ENCODE measurements at regions not wholly inside any gene's neighbourhood (a gene's known extent, or its start where the extent isn't known, plus 50 kb on each side); places are given as distances from the start of the nearest gene placed in this dataset.

DNA sequence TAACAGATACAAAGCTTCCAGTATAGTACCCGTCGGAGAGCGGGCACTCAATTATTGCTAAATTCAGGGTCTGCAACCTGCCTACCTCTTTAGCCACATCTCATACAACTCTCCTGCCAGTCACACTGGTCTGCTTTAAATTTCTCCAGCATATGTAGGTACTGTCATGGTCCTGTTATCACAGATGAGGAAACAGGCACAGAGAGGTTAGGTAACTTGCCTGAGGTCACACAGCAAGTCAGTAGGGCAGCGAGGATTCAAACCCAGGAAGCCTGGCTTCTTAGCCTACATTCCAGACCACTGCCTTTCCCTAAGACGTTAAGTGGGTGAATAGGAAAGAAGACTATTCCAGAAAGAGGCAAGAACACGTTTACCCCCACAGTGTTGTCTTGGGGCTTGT lies 186.0 kb upstream of the NFIB start:
- no peaks in the 10 kb centered on the region for H3K27me3 ChIP-seq (ENCODE audit: control insufficient read depth, insufficient read depth, low read length)
- no peaks in the 10 kb centered on the region for H3K9me3 ChIP-seq (ENCODE audit: control insufficient read depth, insufficient read depth, low read length)
- DNase-seq (ENCODE audit: low read depth, low spot score) = no peak
- H3K4me1 ChIP-seq (ENCODE audit: control insufficient read depth, insufficient read depth, low read length) = no peaks in the 10 kb centered on the region
- H3K4me3 ChIP-seq (ENCODE audit: low read length) = no peak overlapping the region
- H3K27ac ChIP-seq (ENCODE audit: low read length) = no peak overlapping the region
- H3K36me3 ChIP-seq (ENCODE audit: control insufficient read depth, insufficient read depth, low read length) = no peaks in the 10 kb centered on the region
- no CpG with 5 or more reads among the region's 6 CpGs for whole genome bisulfite sequencing (ENCODE audit: insufficient coverage, insufficient read length)

GRCh38 chr9:14498824-14499223 lies 184.9 kb upstream of the NFIB start:
- H3K27ac ChIP-seq (ENCODE audit: low read length) = no peak overlapping the region
- H3K27me3 ChIP-seq (ENCODE audit: control insufficient read depth, insufficient read depth, low read length) = no peaks in the 10 kb centered on the region
- H3K36me3 ChIP-seq (ENCODE audit: control insufficient read depth, insufficient read depth, low read length) = no peaks in the 10 kb centered on the region
- H3K4me3 ChIP-seq (ENCODE audit: low read length) = no peak overlapping the region
- H3K9me3 ChIP-seq (ENCODE audit: control insufficient read depth, insufficient read depth, low read length) = no peaks in the 10 kb centered on the region
- H3K4me1 ChIP-seq (ENCODE audit: control insufficient read depth, insufficient read depth, low read length) = no peaks in the 10 kb centered on the region
- 100% methylated on average over 2 of the region's 5 CpGs for WGBS (ENCODE audit: insufficient coverage, insufficient read length)
- DNase-seq (ENCODE audit: low read depth, low spot score) = no peak

GRCh38 chr9:14497476-14497875 lies 183.5 kb upstream of the NFIB start:
- Histone ChIP-seq H3K4me1 (ENCODE audit: control insufficient read depth, insufficient read depth, low read length) (no peaks in the 10 kb centered on the region), H3K4me3 (ENCODE audit: low read length) (no peak overlapping the region), H3K9me3 (ENCODE audit: control insufficient read depth, insufficient read depth, low read length) (no peaks in the 10 kb centered on the region), H3K27me3 (ENCODE audit: control insufficient read depth, insufficient read depth, low read length) (no peaks in the 10 kb centered on the region), H3K27ac (ENCODE audit: low read length) (no peak overlapping the region), H3K36me3 (ENCODE audit: control insufficient read depth, insufficient read depth, low read length) (no peaks in the 10 kb centered on the region)
- no CpG with 5 or more reads among the region's 1 CpG for WGBS (ENCODE audit: insufficient coverage, insufficient read length)
- DNase-seq (ENCODE audit: low read depth, low spot score) = no peak

- 0 out of 2 replicates have a peak, but pooled peaks cover 1% of the 10 kb centered on the region for H3K27me3 ChIP-seq (ENCODE audit: control insufficient read depth, insufficient read depth, low read length)
- H3K27ac ChIP-seq (ENCODE audit: low read length) = no peak overlapping the region
- no CpG with 5 or more reads among the region's 3 CpGs for WGBS (ENCODE audit: insufficient coverage, insufficient read length)
- no peak for DNase-seq (ENCODE audit: low read depth, low spot score)
- no peaks in the 10 kb centered on the region for H3K36me3 ChIP-seq (ENCODE audit: control insufficient read depth, insufficient read depth, low read length)
- H3K4me3 ChIP-seq (ENCODE audit: low read length) = no peak overlapping the region
- H3K9me3 ChIP-seq (ENCODE audit: control insufficient read depth, insufficient read depth, low read length) = no peaks in the 10 kb centered on the region
- H3K4me1 ChIP-seq (ENCODE audit: control insufficient read depth, insufficient read depth, low read length) = no peaks in the 10 kb centered on the region
Measured at GRCh38 chr9:14488421-14489190, 174.7 kb upstream of the NFIB start.

GRCh38 chr9:14487547-14488185 lies 173.7 kb upstream of the NFIB start:
- no peak for DNase-seq (ENCODE audit: low read depth, low spot score)
- Histone ChIP-seq H3K4me1 (ENCODE audit: control insufficient read depth, insufficient read depth, low read length) (no peaks in the 10 kb centered on the region), H3K36me3 (ENCODE audit: control insufficient read depth, insufficient read depth, low read length) (no peaks in the 10 kb centered on the region), H3K27ac (ENCODE audit: low read length) (no peak overlapping the region), H3K4me3 (ENCODE audit: low read length) (no peak overlapping the region), H3K27me3 (ENCODE audit: control insufficient read depth, insufficient read depth, low read length) (0 out of 2 replicates have a peak, but pooled peaks cover 1% of the 10 kb centered on the region), H3K9me3 (ENCODE audit: control insufficient read depth, insufficient read depth, low read length) (no peaks in the 10 kb centered on the region)
- WGBS (ENCODE audit: insufficient coverage, insufficient read length) = no CpG with 5 or more reads among the region's 6 CpGs

- Histone ChIP-seq H3K27me3 (ENCODE audit: control insufficient read depth, insufficient read depth, low read length) (0 out of 2 replicates have a peak, but pooled peaks cover 1% of the 10 kb centered on the region), H3K4me3 (ENCODE audit: low read length) (no peak overlapping the region), H3K9me3 (ENCODE audit: control insufficient read depth, insufficient read depth, low read length) (no peaks in the 10 kb centered on the region), H3K27ac (ENCODE audit: low read length) (no peak overlapping the region), H3K4me1 (ENCODE audit: control insufficient read depth, insufficient read depth, low read length) (peaks cover 1% of the 10 kb centered on the region; the same call in 1 of the 2 replicates), H3K36me3 (ENCODE audit: control insufficient read depth, insufficient read depth, low read length) (no peaks in the 10 kb centered on the region)
- DNase-seq (ENCODE audit: low read depth, low spot score) = no peak
- WGBS (ENCODE audit: insufficient coverage, insufficient read length) = no CpG with 5 or more reads among the region's 5 CpGs
Measured at GRCh38 chr9:14485366-14485765, 171.4 kb upstream of the NFIB start.

GRCh38 chr9:14482856-14483255 lies 168.9 kb upstream of the NFIB start:
- DNase-seq (ENCODE audit: low read depth, low spot score) = no peak
- WGBS (ENCODE audit: insufficient coverage, insufficient read length) = no CpG with 5 or more reads among the region's 3 CpGs
- Histone ChIP-seq H3K27ac (ENCODE audit: low read length) (no peak overlapping the region), H3K36me3 (ENCODE audit: control insufficient read depth, insufficient read depth, low read length) (no peaks in the 10 kb centered on the region), H3K4me3 (ENCODE audit: low read length) (no peak overlapping the region), H3K4me1 (ENCODE audit: control insufficient read depth, insufficient read depth, low read length) (peaks cover 3% of the 10 kb centered on the region; the same call in 1 of the 2 replicates), H3K27me3 (ENCODE audit: control insufficient read depth, insufficient read depth, low read length) (0 out of 2 replicates have a peak, but pooled peaks cover 1% of the 10 kb centered on the region), H3K9me3 (ENCODE audit: control insufficient read depth, insufficient read depth, low read length) (no peaks in the 10 kb centered on the region)

GRCh38 chr9:14480526-14480925 lies 166.6 kb upstream of the NFIB start:
- Histone ChIP-seq H3K27ac (ENCODE audit: low read length) (no peak overlapping the region), H3K36me3 (ENCODE audit: control insufficient read depth, insufficient read depth, low read length) (no peaks in the 10 kb centered on the region), H3K4me3 (ENCODE audit: low read length) (no peak overlapping the region), H3K9me3 (ENCODE audit: control insufficient read depth, insufficient read depth, low read length) (no peaks in the 10 kb centered on the region), H3K27me3 (ENCODE audit: control insufficient read depth, insufficient read depth, low read length) (peaks cover 1% of the 10 kb centered on the region; the same call in 1 of the 2 replicates), H3K4me1 (ENCODE audit: control insufficient read depth, insufficient read depth, low read length) (peaks cover 3% of the 10 kb centered on the region; the same call in 1 of the 2 replicates)
- WGBS (ENCODE audit: insufficient coverage, insufficient read length) = no CpG with 5 or more reads among the region's 3 CpGs
- no peak for DNase-seq (ENCODE audit: low read depth, low spot score)

DNA sequence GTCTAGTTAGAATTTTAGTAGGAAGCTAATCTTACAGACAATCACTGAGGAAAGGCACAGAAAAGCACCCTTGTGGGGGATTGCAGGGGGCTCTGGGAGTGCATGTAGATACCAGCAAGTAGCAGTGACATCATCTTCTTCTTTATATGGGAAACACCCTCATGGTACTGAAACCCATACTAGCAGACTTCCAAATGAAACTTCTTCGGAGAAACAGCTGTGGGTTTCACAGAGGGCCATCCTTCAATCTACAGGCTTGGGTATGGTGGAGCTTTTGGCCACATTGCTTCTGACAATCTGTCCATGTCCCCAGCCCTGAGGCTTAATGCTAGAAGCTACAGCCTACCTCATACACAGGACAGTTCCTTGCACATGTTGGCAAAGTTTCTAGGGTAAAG lies 165.2 kb upstream of the NFIB start:
- H3K36me3 ChIP-seq (ENCODE audit: control insufficient read depth, insufficient read depth, low read length) = no peaks in the 10 kb centered on the region
- H3K4me1 ChIP-seq (ENCODE audit: control insufficient read depth, insufficient read depth, low read length) = peaks cover 3% of the 10 kb centered on the region; the same call in 1 of the 2 replicates
- no peak overlapping the region for H3K4me3 ChIP-seq (ENCODE audit: low read length)
- H3K9me3 ChIP-seq (ENCODE audit: control insufficient read depth, insufficient read depth, low read length) = no peaks in the 10 kb centered on the region
- no CpG with 5 or more reads among the region's 1 CpG for WGBS (ENCODE audit: insufficient coverage, insufficient read length)
- DNase-seq (ENCODE audit: low read depth, low spot score) = no peak
- peaks cover 1% of the 10 kb centered on the region; the same call in 1 of the 2 replicates for H3K27me3 ChIP-seq (ENCODE audit: control insufficient read depth, insufficient read depth, low read length)
- H3K27ac ChIP-seq (ENCODE audit: low read length) = no peak overlapping the region

- Histone ChIP-seq H3K27me3 (ENCODE audit: control insufficient read depth, insufficient read depth, low read length) (peaks cover 1% of the 10 kb centered on the region; the same call in 1 of the 2 replicates), H3K36me3 (ENCODE audit: control insufficient read depth, insufficient read depth, low read length) (no peaks in the 10 kb centered on the region), H3K27ac (ENCODE audit: low read length) (no peak overlapping the region), H3K4me1 (ENCODE audit: control insufficient read depth, insufficient read depth, low read length) (peaks cover 3% of the 10 kb centered on the region; the same call in 1 of the 2 replicates), H3K4me3 (ENCODE audit: low read length) (no peak overlapping the region), H3K9me3 (ENCODE audit: control insufficient read depth, insufficient read depth, low read length) (no peaks in the 10 kb centered on the region)
- no peak for DNase-seq (ENCODE audit: low read depth, low spot score)
- no CpG with 5 or more reads among the region's 3 CpGs for WGBS (ENCODE audit: insufficient coverage, insufficient read length)
Measured at GRCh38 chr9:14478175-14479162, 164.5 kb upstream of the NFIB start.
